Activated T-cell treated with anti-CD3 and anti-CD28 coated beads, Interleukin-2, amount 50 U/mL, for 48 hours (primary cell): ENCODE measurements at regions not wholly inside any gene's neighbourhood (a gene's known extent, or its start where the extent isn't known, plus 50 kb on each side); places are given as distances from the start of the nearest gene placed in this dataset.

Source experiments
- DNase-seq, 2 experiments: peaks; one replicate each; pipeline ENCODE4 v3.0.0-alpha.2; 2020

DNA sequence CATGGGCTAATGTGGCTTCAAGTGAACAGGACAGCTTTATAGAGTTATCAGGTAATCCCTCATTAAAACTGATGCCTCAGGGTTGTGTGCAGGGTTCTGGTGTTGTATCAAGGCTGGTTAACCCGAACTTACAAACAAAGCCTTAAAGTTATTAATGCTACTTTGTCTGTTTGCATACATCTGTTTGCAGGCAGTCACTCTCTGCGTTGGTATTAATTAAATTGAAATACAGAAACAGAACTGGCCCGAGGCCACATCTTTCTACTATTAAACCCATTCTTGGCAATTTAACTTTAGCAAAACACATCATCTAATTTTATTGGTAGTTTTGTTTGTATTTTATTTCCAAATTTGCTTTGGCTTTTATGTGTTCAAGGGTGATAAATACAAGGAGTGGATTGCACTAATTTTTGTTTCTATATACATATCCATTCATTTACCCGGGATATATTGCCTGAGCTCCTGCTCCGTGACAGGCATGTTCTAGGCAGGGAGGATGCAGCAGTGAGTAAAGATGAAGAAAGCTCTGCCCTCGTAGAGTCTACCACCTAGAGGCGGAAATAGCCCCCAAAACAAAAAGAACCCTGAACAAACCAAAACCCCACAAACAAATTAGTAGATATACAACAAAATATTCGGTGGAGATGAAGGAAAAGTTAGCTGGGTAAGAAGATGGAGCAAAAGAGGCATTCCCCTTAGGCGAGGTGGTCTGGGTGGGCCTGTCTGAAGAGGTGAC is 164.2 kb downstream of the MACROH2A1 start:
- DNase-seq, result no peak

DNA sequence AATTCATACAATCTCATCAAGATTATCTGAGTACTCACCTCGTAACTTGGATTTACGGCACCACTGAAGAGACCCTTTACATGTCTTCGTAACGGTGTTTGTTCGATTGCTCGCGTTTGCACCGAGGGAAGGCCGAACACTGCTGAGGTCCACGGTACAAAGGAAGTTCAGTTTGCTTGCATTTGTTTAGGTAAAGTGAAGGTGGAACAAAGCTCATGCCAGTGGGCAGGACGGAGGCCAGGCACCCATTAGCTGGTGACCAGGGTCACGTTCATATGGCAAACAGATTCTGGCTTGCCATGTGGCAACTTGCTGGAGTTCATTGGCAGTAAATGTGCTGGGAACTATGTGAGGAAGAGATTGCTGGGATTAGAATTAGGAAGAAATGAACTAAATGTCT is 164.8 kb downstream of the MACROH2A1 start:
- no peak for DNase-seq

DNA sequence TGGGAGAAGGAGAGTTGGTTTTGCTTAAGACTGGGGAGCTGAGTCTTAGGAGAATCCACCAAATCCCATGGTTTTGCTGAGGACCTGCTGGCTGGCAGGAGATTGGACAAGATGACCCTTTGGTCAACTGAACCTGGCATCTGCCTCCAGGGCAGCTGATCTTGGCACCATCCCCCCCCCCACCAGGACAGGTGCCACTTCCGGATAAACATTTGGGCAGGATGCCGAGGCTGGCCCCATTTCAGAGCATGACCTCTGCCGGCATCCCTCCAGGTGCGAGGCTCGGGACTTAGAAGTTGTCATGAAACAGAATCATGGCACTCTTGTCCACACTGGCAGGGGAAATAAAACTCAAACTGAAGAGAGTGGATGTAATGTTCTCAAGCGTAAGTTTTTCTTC is 165.6 kb downstream of the MACROH2A1 start:
- no peak for DNase-seq

DNA sequence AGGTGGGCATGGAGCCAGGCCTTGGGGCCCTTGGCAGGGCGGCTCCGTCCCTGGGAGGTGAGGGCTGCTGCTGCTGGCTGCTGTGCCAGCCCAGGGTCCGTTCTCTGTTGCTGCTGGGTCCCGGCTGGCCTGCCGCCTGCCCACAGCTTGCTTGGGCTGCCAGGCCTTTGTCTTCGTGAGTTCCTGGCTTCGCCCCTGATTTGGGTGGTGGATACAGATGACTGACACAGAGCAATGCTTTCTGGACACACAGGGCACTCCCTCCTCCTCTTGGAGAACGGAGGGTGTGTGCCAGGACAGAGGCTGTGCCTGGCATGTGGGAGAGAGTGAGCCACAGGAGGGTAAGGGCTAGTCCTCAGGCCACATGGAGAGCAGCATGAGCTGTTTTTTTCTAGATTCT is 166.1 kb downstream of the MACROH2A1 start:
- no peak for DNase-seq

DNA sequence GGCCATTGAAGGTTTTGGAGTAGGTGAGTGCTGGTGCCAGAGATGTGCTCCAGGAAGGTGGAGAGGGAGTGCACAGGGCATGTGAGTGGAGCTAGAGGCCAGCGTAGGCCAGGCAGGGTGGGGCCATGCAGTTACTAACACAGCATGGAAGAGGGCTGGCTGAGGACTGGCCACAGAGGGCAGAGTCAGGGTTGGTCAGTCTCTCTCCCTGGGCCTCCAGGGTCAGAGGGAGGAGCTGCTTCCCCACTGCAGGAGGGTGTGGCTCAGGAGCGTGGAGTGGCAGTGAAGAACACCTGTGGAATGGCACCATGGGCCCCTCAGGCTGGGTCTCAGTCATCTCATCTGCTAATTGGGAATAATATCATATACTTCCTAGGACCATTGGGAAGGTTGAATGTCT is 167.7 kb downstream of the MACROH2A1 start:
- no peak for DNase-seq

DNA sequence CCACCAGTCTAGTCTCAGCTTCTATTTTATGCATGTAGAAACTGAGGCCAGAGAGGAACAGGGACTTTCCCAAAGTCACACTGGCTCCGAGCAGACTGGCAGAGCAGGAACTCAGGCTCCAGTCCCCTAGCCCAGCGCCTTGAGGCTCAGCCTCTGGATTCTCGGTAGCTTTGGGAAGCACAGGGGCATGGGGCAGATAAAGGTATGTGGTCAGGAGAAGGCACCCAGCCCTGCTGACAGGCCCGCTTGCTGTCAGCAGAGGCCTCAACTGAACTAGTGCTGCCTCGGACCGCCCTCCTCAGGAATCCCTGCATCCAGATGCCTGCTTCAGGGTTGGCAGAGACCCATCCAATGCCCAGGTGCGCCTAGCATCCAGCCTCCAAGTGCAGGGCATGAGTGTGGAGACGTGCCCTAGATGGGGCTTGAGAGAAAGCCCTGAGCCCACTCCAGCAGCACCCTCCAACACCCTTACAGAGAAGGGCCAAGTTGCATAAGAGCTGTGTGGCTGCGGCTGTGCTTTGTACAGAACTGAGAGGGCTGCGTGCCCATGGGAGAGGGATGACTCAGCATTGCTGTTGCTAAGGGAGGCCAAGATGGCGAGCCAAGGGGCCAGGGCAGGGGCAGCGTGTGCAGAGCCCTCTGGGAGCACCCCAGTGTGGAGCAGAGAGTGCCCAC is 168.6 kb downstream of the MACROH2A1 start:
- no peak for DNase-seq

DNA sequence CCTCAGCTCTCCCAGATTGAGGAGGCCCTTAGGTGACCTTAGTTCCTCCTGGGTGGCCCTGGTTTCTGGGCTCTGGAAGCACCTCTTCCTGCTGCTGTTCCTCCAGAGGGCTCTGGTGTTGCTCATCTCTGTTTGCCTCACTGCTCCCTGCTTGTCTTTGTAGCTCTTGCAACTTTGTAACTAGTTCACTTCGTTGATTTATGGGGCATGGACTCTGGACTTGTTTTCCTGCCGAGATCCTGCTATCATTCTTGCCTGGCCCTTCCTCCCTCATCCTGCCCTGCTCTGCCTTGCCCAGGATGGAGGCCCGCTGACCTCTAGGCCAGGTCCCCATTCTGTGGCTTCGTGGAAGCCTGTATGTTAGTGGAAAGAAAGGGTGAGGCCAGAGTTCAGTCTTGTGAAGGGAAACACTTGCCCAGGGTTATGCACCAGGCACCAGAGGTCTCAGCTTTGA is 169.3 kb downstream of the MACROH2A1 start:
- DNase-seq, result no peak

DNA sequence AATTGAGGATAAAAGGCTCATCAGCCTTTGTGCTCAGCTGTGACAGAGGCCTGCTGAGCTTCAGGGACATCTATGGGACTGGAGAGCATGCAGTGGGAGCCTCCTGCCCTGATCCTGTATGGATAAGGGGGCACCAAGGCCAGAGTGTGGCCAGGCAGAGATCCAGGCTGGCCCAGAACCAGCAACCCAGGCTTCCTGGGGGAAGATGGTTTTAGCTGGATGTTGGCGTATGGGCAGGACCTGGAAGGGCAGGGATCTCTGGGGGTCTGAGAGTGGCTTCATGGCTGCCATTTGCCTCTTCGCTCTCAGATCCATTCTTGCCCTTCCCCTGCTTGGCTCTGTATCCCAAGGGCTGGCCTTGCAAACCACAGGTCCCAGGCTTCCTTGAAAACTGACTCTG is 169.9 kb downstream of the MACROH2A1 start:
- DNase-seq, result no peak

DNA sequence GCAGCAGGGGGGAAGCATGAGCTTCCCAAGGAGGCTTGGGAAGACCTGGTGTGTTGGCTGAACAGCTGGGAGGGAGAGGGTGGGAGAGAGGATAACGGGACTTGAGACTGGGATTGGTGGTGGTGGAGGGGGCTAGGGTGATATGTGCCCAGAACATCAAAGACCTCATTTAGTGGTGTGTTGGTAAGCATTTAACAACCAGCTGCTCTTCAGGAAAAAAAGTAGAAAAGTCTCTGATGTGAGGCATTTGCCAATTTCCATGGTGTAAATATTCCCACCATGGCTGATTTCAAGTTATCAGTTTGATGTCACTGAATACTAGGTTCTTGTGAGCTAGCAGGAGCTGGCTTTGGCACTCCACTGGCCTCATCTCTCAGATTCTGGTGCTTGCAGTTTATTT is 170.8 kb downstream of the MACROH2A1 start:
- no peak for DNase-seq

DNA sequence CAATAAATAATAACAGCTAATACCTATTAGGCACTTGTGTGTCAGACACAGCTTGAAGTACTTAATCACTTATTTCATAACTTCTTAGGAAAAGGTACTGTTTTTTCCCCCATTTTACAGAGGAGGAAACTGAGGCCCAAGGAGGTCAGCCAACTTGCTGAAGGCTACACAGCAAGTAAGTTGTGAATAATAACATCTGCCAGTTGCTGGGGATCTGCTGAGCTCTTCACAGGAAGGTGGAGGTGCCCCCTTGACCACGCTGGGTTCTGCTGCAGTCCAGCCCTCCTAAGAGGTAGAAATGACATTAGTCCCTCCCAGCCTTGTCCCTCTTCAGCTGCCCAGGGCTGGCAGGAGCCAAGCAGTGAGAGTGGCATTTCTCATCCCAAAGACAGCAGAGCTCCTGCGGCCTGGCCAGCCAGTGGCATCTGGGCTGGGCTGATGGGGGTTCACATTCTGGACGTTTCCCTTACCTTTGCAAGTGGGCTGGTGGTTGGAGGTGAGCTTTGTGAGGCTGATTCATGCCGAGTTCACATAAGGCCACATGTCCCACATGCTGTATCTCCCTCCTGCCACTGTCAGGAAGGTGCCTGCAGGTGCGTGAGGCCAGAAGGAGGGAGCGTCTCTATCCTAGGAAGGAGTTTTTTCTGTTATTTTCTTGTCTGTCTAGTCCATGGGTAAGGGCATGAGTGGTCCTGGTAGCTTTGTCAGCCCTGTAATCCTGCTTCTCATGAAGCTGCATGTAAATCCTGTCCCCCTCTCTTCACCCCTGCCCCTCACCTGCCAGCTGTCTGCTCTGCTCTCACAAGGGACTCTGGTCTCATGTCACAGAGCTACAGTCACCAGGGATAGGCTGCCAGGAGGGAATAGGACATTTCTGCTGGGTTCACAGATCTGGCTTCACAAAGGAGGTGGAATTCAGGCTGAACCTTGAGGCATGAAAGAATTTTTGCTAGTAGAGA is 171.7 kb downstream of the MACROH2A1 start:
- no peak for DNase-seq

DNA sequence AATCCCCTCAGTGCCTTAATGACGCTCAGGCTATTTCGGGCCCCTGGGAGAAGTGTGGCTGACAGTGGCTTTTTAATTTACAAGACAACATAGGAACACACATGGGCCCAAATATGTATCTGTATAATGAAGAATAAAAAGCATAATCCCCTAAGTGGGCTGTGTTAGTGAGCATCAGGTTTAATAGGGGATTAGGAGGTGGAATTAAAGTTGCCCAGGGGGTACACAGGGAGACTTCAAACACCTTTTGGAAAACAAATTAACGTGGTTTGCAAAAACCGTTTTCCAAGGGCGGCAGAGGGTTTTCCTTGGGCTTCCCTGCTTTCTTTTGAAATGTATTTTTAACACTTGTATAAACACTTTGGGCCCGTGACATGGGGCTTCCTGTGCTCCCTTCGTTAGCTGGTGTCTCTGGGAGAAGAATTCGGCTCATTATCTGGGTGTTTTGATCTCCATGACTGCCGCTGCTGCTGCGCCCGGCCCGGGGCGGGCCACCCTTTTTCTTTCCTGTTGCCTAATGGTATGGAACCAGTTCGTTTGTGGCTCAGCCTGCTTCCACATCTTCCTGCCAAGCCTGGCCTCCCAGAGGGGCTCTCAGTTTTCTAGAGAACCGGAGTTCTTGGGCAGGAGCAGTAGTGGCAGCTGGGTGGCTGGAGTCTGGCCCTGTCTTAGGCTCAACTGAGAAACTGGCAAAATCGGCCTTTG is 173.0 kb downstream of the MACROH2A1 start:
- DNase-seq, result no peak

DNA sequence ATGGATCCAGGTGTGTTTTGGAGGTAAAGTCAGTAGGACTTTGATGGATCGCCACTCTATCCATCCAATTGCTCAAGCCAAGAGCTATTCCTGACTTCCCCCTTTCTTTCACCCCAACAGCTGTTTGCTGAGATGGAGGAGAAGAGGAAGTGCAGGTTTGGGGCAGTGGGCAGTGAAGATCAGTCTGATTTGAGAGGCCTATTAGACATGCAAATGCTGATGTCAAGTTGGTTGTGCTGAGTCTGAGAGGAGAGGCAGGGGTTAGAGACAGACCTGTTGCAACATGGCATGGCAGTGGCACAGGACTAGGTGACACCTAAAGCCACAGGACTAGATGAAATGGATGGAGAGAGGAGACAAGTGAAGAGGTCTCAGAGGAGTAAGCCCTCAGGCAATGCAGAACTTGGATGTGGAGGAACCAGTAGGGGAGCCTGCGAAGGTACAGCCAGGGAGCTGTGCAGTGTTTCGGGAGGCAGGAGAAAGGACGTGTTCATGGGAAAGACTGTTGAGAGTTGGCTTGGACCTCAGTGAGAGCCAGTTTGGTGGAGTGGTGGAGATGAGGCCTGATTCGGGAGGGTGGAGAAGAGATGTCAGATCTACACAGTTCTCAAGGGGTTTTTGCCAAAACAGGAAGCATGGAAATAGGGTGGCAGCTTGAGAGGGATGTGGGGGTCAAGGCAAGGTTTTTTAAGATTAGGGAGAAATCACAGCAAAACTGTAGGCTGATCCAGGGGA is 175.0 kb downstream of the MACROH2A1 start:
- DNase-seq, result no peak

DNA sequence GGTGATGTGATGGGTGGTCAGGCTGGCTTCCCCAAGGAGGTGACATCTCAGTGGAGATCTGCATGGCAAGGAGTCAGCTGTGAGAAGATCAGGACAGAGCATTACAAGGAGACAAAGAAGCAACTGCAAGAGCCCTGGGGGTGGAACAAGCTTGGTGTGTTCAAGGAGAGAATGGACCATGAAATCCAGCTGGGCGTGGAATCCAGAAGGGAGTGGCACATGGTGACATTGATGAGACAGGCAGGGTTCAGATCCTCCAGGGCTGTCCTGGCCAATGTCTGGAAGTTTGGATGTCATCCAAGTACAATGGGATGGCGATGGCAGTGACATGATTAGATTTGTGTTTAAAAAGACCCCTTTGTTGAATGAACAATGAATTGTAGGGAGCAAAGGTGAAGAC is 175.6 kb downstream of the MACROH2A1 start:
- DNase-seq, result peak in 1 of 2 experiments; percentile 13

DNA sequence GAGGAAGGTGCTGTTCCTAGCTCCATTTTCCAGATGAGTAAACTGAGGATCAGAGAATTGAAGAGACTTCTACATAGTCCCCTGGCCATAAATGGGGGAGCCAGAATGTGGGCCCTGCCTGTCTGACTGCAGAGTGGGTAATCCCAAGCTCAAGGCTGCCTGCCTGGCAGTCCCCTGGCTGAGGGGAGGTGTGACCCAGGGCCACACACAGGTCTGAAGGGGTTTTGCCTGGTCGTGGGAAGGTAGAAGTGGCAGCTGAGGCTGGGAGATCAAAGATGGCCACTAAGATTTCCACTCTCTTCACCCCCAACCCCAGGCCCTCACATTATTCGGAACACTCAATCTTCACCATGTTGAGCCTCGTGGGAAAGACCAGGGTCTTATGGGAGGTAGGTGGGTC is 176.3 kb downstream of the MACROH2A1 start:
- DNase-seq, result no peak

DNA sequence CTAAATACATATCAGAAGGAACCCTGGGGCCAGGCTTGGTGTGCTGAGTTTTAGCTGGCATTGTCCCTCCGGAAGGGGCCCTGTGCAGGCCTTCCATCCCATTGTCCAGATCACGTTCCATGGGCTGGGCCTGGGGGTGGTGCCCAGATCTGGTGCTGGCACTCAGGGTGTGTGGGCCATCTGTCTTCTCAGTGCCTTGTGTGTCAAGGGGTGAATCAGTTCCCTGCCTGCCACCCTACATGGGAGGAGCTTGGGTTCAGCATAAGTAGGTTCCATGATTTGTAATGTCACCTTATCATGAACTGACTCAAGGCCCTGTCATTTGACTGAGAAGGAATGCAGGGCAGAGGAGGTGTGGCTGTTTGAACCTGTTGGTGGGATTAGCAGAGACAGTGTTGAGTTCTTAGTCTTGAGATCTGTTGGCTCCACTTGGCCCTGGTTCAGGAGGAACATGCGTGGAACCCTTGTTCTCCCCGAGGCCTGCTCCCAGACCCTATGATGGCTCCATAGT is 176.8 kb downstream of the MACROH2A1 start:
- DNase-seq, result peak; percentile 12 to 14

DNA sequence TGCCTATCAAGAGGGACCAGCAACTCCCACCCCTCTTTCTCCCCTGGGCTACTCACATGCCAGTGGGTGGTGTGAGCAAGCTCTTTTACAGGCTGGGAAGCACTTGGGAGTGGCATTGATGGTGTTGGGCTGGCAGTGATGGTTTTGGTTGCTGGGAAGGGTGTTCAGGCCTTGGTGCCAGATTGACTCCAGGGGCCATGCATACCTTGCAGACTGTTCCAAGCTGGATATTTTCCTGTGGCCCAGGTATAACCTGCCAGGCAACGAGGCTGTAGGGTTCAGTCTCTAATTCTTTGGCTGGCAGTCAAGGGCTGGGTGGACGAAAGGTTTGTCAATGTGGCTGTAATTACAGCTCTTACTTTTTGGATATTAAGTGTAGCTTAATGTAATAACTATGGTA is 177.3 kb downstream of the MACROH2A1 start:
- peak; percentile 7 to 8 for DNase-seq

DNA sequence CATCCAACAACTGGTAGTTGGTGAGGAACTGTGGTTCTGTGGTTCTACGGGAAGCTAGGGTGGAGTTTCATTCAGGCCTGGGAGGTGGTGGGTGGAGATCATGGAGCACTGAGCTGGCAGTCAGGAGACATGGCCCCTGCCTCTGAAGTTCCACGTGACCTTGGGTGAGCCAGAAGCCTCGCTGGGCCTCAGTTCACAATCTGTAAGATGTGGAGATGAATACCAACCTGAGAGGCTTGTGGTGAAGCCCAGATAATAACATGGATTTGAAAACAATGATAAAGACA is 177.9 kb downstream of the MACROH2A1 start:
- DNase-seq, result peak in 1 of 2 experiments; percentile 3

DNA sequence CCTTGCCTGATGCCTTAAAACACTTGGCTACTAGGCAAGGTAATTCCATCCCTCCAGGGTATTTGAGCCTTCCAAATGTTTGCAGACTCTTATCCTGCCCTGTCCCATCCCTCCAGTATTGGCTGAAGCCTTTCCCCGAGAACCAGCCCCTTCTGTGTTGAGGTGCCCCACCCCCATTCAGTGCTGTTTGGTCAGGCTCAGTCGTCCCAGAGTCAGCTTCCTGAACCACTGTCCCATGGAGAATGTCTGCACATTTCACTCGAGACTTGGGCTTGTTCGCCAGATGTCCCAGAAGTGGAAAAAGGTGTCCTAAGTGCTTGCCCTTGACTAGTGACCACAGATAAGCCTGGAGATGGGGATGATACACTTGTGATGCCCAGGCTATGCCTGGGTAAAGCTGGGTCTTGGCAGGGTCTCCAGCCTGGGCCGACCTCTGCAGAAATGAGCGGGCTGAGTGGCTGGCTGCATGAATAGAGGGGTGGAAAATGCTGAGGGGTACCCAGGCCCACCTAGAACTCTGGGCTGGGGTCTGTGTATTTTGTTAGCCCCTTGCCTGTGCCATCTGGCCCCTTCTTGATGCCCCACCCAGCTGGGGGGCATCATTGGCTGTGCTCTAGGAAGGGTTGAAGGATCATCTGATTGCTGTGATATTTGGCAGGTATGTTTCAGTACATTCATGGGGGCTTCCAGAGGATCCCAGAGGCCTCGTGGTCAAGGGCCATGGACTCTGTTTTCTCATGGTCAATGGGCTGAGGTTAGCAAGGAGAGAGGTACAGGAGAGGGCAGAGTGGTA is 178.4 kb downstream of the MACROH2A1 start:
- DNase-seq, result peak; percentile 4 to 5

DNA sequence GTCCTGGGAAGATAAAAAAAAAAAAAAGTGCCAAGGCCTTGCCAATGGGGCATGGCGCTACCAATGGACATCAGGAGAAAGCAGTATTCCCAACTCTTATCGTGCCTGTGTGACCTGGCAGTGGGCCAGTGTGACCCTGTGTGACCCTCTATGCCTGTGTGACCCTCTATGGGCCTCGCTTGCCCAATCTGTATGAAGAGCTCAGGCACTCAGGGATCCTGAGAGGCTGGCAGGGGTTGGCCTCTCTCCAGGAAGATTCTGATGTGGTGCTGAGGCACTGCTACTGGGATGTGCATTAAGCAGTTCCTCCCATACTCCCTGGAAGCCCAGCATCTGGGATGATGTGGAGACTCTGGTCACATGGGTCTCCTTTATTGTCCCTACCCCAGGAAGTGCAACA is 179.2 kb downstream of the MACROH2A1 start:
- peak in 1 of 2 experiments; percentile 4 for DNase-seq

DNA sequence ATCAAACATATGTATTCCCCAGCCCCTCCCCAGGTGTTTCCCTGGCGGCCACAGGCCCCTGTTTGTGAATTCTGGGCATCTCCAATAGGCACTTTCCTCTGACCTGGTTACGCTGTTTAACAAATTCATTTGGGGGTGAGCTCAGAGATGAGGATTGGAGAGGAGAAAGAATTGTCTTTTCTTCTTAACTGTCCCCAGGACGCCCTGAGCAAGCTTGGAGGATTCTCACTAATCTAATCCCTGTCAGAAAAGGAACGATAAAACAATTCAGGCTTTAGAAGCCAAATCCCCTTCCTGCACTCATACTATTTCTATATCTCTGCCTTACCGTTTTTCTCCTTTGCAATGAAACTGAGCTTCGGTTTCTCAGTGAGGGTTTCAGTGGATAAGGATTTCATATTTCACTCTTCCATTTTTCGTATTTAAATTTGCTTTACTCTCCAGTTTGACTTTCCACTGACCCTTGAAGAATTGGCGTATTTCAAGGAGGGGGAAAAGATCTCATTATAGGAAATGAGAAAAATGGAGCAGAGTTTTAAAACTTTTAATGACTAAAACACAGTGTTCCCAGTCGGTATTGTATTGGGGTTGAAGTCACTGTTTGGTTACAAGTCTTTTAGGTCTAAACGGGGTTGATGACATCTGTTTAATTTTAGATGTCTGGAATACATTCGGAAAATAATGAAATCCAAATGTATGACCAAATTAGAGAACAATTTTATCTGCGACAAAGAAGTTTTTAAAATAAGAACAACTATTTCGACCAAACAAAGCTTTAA is 180.1 kb downstream of the MACROH2A1 start:
- DNase-seq, result no peak

DNA sequence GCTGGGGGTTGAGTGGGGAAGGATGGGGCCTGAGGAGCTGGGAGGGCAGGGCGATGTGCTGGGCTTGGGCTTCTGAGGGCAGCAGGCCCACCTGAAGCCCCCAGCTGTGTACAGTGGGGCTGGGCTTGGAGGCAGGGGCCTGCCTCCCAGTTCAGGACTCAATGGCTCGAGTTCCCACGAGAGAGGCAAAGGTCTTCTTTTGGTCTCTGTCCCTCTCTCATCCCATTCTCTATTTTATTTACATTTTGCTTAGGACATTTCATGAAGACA is 180.6 kb downstream of the MACROH2A1 start:
- no peak for DNase-seq
